Sciatic nerve (tissue), 2 donors: ENCODE measurements at regions not wholly inside any gene's neighbourhood (a gene's known extent, or its start where the extent isn't known, plus 50 kb on each side); places are given as distances from the start of the nearest gene placed in this dataset.
"Not testable (repeated sequence)": the region's sequence is repeated elsewhere in the genome, so short reads cannot be mapped to it uniquely, and the experiment has no call there.

ENCODE experiments used
- ATAC-seq: fragments of 200-7000 bp; cut with Tn5 transposase; one replicate; pipeline ENCODE4 v1.9.1; 2020; ENCODE audit warnings: mild to moderate bottlenecking, moderate library complexity
- DNase-seq: peaks from one replicate; pipeline ENCODE4 v3.0.0-alpha.2; 2020; ENCODE audit warnings: low spot score
- intact Hi-C: fragments of 100-400 bp; cut with DNase I; formaldehyde crosslinking; loops from one replicate; pipeline ENCODE4 v1.14.2; 2022
- donor health status: DM: no; HTN: no; CAD: no.
- donor health status: DM: no; HTN: no; CAD: no.

GRCh38 chr15:62301993-62302675 is 137.0 kb upstream of the C2CD4B start:
- intact Hi-C loops, result no loop called here
- ATAC-seq (peak; percentile 84), DNase-seq (no peak)

DNA sequence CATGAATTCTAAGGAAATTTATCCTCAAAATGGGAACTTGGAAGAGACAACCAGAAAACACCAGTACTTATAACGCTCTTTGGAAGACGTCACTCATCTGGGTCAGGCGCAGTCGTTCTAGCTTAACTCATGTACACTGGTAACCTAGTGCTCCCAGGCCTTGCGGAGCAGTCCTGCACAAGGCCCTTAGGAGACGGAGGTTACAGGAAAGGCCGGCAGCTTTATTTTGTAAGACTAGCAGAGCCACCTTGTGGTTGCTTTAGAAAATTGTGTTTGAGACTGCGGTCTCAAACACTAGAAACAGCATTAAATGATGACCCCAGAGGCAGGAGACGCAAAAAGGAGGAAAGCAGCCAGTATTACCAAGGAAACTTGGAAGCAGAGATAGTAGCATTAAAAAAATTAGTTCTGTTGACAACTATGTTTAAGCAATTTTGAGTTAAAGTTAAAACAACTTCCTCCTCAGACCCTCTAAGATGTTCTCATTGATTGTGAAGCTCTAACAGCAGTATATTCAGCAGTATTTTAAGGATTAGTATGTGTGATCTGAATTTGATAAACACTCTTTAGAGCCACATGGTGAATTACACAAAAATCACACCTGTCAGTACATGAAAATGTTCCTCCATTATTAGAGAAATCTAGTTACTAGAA is 141.9 kb upstream of the C2CD4B start:
- intact Hi-C loops, result no loop called here
- peak; percentile 92 for ATAC-seq
- DNase-seq, result peak; percentile 64

- DNase-seq, result no peak
- no peak for ATAC-seq
- intact Hi-C loops, result no loop called here
Measured at GRCh38 chr15:62307551-62307950, 142.5 kb upstream of the C2CD4B start.

DNA sequence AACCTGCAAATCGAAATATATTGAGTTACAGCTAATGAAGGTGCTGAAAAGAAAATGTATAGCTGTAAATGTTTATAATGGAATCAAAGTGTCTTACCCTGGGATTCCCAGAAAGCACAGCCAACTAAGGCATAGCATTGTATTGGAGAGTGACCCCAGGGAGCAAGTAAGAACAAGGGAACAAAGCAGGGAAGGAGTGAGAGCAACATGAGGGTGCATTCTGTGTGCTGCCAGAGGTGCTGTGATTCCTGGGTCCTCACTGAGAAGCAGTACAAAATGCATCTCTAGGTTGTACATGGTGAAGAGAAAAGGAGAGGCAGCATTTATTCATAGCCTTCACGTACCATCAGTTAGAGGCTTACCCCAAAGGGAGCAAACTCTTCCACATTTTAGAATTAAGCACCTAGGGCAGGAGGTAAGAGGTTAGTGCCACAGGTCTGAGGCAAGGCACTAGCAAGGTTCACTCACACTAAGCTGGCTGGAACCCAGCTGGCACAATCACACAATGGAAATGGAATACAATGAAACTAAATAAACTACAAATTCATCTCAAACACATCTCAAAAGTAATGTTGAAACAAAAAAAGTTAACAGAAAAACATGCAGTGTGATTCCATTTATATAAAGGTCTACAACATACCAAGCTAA is 151.5 kb upstream of the C2CD4B start:
- intact Hi-C loops, result no loop called here
- DNase-seq (no peak), ATAC-seq (no peak)

- ATAC-seq, result no peak
- no peak for DNase-seq
- intact Hi-C loops, result no loop called here
Measured at GRCh38 chr15:62320259-62320658, 155.2 kb upstream of the C2CD4B start.

- intact Hi-C loops, result no loop called here
- DNase-seq, result no peak
- no peak for ATAC-seq
Measured at GRCh38 chr15:62323353-62323890, 158.3 kb upstream of the C2CD4B start.

DNA sequence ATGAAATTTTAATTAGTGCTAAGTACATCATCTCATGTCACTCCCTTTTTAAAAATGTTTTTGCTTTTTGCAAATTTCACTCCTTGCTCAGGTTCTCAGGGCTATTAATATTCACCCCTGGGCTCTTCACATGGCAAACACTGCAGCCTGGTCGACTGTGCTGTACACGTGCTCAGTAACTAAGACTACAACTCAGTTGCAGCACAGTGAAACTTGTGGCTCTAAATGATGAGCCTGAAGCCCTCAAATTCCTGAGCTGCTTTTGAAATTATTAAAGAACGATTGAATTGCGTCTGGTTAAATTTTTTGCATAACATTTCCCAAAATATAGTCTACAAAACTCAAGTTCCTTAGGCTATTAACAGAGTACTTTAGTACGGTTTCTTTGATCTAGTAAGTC is 159.3 kb upstream of the C2CD4B start:
- ATAC-seq (no peak), DNase-seq (no peak)
- intact Hi-C loops, result no loop called here

- no peak for DNase-seq
- intact Hi-C loops, result no loop called here
Measured at GRCh38 chr15:62325597-62325996, 160.5 kb upstream of the C2CD4B start.

DNA sequence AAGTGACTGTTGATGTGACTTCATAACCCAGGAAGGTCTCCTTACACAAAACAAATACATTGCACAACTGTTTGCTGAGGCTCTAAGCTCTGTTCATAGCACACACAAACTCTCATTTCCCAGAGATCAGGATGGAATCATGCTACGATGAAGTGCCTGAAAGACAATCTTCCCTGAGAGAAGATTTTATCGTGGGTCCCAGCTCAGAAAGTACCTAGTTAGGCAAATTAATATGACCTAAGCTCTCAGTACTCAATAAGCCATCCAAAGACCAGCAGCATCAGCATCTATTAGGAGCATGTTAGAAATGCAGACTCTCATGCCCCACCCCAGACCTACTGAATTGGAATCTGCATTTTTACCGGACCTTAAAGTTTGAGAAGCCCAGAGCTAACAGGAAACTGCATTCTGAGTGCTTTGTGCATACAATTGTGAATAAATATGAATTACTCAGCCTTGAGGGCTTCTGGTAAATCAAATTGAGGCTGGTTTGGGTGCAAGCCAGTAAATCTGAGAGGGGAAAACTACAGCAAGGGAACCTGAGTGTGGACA is 161.5 kb upstream of the C2CD4B start:
- DNase-seq (no peak), ATAC-seq (no peak)
- intact Hi-C loops, result no loop called here

More at GRCh38 chr15:62325597-62325996, 160.5 kb upstream of the C2CD4B start:
- ATAC-seq, result no peak

DNA sequence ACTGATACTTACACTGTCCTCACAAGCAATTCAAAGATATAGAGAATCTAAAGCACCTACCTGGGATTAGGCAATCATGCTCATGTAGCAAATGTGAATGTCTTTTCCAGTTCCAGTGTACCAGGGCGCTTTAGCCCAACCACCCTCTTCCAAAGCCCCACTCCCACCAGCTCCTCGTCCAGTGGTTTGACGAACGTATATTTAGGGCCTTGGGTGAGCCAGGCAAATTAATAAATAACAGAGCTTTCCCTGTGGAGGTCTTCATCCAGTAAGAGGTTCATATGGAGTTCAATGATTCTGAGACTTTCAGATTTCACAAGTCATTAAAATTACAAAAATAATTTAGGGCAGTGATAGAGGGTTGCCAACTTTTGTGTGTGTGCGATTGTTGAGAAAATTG is 162.3 kb upstream of the C2CD4B start:
- ATAC-seq (no peak), DNase-seq (no peak)
- intact Hi-C loops, result no loop called here

- DNase-seq, intact Hi-C loops, ATAC-seq: not testable (repeated sequence)
Measured at GRCh38 chr15:62332472-62332871, 167.4 kb upstream of the C2CD4B start.

DNA sequence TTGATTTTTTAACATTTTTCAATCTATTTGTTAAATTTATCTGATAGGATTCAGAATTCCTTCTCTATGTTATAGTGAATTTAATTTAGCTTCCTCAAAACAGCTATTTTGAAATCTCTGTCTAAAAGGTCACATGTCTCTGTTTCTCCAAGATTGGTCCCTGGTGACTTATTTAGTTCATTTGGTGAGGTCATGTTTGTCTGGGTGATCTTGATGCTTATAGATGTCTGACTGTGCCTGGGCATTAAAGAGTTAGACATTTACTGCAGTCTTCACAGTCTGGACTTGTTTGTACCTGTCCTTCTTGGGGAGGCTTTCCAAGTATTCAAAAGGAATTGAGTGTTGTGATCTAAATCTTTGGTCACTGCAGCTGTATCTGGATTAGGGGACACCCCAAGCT is 169.5 kb upstream of the C2CD4B start:
- intact Hi-C loops, result no loop called here
- no peak for DNase-seq
- ATAC-seq, result no peak

DNA sequence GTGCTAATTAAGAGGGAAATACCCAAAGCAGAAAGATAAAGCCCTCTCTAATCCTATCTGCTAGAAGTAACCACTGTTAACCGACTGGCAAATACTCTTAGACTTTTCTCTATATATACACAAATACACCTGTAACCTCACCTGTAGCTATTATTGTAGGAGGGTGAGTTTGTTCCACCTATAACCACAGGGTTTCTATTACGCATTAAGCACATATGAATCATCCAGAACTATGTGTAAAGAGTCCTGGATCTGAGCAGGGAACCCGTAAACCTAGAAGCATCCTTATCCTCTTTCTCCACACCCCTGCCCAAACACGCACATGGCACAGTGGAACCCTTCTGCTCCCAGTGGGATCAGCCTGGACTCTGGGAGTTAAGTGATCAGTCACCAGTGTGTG is 172.8 kb upstream of the C2CD4B start:
- no peak for ATAC-seq
- intact Hi-C loops, result no loop called here
- DNase-seq, result no peak

- DNase-seq, result no peak
- intact Hi-C loops, result no loop called here
- no peak for ATAC-seq
Measured at GRCh38 chr15:62338497-62338896, 173.4 kb upstream of the C2CD4B start.

DNA sequence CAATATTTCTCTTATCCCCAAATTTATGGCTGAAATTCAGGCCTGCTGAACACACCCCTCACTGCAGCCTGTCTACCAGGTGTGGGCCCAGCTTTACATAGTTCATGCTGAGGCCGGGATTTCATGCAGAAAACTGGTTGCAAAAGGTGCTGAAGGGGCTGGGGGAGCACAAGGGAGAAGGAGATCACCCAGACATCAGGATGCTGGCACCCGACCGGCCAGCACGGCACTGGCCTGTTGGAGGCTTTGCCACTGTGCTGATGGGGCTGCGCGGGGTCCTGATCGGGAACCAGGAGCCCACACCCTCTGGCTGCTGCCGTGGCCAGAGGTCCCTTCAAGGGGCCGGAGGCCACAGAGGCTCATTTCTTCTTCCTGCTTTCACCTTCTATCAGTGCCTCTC is 177.9 kb upstream of the C2CD4B start:
- intact Hi-C loops, result no loop called here
- ATAC-seq, result no peak
- no peak for DNase-seq

- DNase-seq, result no peak
- intact Hi-C loops, result no loop called here
- ATAC-seq, result no peak
Measured at GRCh38 chr15:62343397-62343796, 178.3 kb upstream of the C2CD4B start.

DNA sequence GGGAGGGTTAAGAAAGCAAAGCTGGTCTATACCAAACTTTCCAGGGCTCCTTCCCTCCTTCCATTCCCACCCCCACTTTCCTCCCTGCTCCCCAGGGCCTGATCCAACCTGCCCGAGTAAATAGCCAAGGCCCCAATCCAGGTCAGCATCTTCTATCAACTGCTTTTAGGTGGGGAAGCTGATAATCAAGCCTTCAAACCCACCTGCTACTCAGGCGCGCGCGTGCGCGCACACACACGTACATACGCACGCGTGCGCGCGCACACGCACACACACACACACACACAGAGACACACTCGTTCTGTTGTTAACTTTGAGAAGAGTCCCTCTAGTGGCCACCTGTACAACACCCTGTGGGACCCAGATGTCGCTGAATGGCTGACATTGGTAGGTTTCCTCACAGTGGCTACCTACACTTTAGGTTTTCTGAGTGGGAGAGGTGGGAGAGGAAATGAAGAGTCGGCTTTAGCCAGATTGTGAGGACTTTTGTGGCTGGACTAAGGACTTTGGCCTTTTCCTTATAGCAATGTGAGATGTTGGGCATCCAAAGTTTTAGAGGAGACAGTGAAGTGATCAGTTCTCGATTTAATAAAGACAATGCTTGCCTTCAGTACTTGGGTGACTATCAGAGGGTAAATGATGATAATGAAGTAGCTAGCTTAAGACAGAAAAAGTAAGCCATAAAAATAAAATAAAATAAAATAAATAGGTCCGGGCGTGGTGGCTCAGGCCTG is 179.9 kb upstream of the C2CD4B start:
- intact Hi-C loops, result no loop called here
- DNase-seq, result no peak
- peak; percentile 38 for ATAC-seq

GRCh38 chr15:62346168-62346567 is 181.1 kb upstream of the C2CD4B start:
- no peak for ATAC-seq
- no peak for DNase-seq
- intact Hi-C loops, result no loop called here

DNA sequence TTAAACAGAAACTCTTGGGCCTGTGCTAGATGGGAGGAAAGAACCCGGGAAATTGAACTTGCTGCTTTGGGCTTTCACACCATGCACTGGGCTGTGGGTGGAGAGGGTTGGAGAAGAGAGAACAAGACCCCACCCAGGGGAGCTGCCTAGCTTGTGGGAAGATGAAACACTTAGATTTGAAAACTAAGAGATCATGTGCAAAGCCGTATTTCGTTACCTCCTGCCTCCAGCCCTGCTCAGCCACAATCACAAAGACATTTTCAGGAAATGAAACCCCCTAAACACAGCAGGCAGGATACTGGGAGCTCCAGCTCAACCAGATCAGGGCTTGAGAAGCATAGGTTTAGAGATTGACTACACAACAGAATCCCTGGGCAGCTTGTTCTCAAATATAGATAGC is 183.0 kb upstream of the C2CD4B start:
- ATAC-seq, result no peak

More for the DNA sequence above, 183.0 kb upstream of the C2CD4B start:
- intact Hi-C loops, result no loop called here
- no peak for DNase-seq
